ENCODE measurements at regions not wholly inside any gene's neighbourhood (a gene's known extent, or its start where the extent isn't known, plus 50 kb on each side); places are given as distances from the start of the nearest gene placed in this dataset.

DNA sequence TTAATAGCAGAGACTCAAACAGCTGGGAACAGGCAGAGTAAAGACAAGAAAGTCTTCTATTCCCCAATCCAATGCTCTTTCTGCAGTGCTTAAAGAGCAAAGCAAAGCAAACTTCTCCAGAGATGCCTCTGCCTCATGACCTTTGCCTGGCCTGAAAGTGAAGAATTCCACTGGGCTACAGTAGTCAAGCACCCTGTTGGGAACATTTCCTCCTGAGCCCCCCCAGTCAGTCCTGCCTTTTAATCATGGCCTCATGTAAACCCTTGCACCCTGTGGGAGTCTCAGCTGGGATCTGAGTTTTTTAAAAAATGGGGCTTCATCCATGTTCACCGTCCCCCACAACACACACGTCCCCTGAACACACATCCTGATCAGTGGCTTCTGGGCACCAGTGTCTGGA is 62.7 kb upstream of the TSPAN11 start:
- ATAC-seq (ENCODE audit: low read depth) (no peak), DNase-seq (no peak)
- H4K20me1 ChIP-seq (ENCODE audit: control insufficient read depth, insufficient read depth, low read length, poor library complexity, severe bottlenecking) = no peaks in the 10 kb centered on the region
- ChIA-PET CTCF (interaction anchor here (1.1 kb wide), 1 partner anchor 17 kb away, joined by 4 read pairs; no protein-coding TSS in a partner anchor), POLR2A (no interaction called here)
- H3K4me3 ChIP-seq (ENCODE audit: control extremely low read depth in 1 of 5, extremely low read depth in 1 of 5, insufficient read depth in 1 of 5, low read depth in 2 of 5, low read length in 4 of 5) = no peak overlapping the region
- WGBS (ENCODE audit: insufficient coverage) = 67% methylated on average over 1 of the region's 2 CpGs
- no peak overlapping the region for H3K9ac ChIP-seq (ENCODE audit: low read length)
- Mint-ChIP-seq H3K4me3 (no peak overlapping the region), H3K27ac (no peak overlapping the region), H3K27me3 (peaks cover 23% of the 10 kb centered on the region), H3K4me1 (no peaks in the 10 kb centered on the region), H3K9me3 (ENCODE audit: insufficient read depth) (no peaks in the 10 kb centered on the region)
- no peak overlapping the region for H3K27ac ChIP-seq (ENCODE audit: low read length in 2 of 2)
- no peak for TF ChIP-seq EZH2 (IDR thresholded peaks at IDR 0.05; ENCODE audit: borderline replicate concordance, insufficient read depth, low read depth, low read length, poor library complexity, severe bottlenecking)
- TF ChIP-seq, protein P1, sequence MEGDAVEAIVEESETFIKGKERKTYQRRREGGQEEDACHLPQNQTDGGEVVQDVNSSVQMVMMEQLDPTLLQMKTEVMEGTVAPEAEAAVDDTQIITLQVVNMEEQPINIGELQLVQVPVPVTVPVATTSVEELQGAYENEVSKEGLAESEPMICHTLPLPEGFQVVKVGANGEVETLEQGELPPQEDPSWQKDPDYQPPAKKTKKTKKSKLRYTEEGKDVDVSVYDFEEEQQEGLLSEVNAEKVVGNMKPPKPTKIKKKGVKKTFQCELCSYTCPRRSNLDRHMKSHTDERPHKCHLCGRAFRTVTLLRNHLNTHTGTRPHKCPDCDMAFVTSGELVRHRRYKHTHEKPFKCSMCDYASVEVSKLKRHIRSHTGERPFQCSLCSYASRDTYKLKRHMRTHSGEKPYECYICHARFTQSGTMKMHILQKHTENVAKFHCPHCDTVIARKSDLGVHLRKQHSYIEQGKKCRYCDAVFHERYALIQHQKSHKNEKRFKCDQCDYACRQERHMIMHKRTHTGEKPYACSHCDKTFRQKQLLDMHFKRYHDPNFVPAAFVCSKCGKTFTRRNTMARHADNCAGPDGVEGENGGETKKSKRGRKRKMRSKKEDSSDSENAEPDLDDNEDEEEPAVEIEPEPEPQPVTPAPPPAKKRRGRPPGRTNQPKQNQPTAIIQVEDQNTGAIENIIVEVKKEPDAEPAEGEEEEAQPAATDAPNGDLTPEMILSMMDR (IDR thresholded peaks at IDR 0.05) = no peak
- no peaks in the 10 kb centered on the region for H3K36me3 ChIP-seq (replicated peaks in 1 of 2; ENCODE audit: control extremely low read depth in 1 of 2, control insufficient read depth in 1 of 2, extremely low read depth in 1 of 2, insufficient read depth in 2 of 2, low read length in 1 of 2)
- H2AFZ ChIP-seq (ENCODE audit: insufficient read depth, low read depth, low read length, poor library complexity, severe bottlenecking) = no peak overlapping the region
- no peaks in the 10 kb centered on the region for H3K79me2 ChIP-seq (ENCODE audit: control insufficient read depth, insufficient read depth, low read length)
- H3K4me2 ChIP-seq (replicated peaks; ENCODE audit: low read depth, low read length, poor library complexity, severe bottlenecking) = no peak overlapping the region
- no peaks in the 10 kb centered on the region for H3K4me1 ChIP-seq (ENCODE audit: control insufficient read depth in 2 of 2, insufficient read depth in 2 of 2, low read length in 2 of 2)
- intact Hi-C loops (cut with micrococcal nuclease) = no loop called here
- H3K9me3 ChIP-seq (ENCODE audit: control extremely low read depth in 1 of 3, control insufficient read depth in 2 of 3, insufficient read depth in 1 of 3, low read length in 2 of 3) = peaks cover 0 to 3% (median 0%) of the 10 kb centered on the region in 3 donors
- H3K27me3 ChIP-seq (replicated peaks in 1 of 4; ENCODE audit: control extremely low read depth in 1 of 4, control insufficient read depth in 3 of 4, insufficient read depth in 4 of 4, low read length in 3 of 4) = peaks cover 0 to 4% (median 0%) of the 10 kb centered on the region in 4 experiments

DNA sequence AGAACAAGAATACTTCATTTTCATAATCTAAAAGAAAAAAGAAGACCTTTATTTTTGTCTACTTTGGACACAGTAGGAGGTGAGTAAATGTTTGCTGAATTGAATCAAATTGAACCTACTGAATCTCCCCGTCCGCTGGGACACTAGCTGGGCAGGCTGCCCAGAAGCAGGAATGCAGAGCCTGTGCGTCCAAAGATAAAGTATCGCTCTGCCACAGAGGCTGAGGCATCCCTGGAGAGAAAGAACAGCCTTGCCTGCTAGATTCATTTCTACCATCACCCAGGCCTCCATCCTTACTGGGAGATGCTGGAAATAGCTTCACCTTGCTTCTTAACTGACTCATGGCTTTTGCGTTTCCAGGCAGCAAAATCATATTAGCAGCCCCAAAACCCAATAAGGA is 64.1 kb upstream of the TSPAN11 start:
- H3K36me3 ChIP-seq (replicated peaks in 1 of 2; ENCODE audit: control extremely low read depth in 1 of 2, control insufficient read depth in 1 of 2, extremely low read depth in 1 of 2, insufficient read depth in 2 of 2, low read length in 1 of 2) = no peaks in the 10 kb centered on the region
- H3K27me3 Mint-ChIP-seq = peaks cover 23% of the 10 kb centered on the region
- H3K4me3 Mint-ChIP-seq = no peak overlapping the region
- ChIA-PET CTCF (interaction anchor here (1.7 kb wide), 1 partner anchor 11 kb away, joined by 6 read pairs; no protein-coding TSS in a partner anchor), POLR2A (no interaction called here)
- WGBS (ENCODE audit: insufficient coverage) = 96% methylated on average over 5 of the region's 5 CpGs
- H3K27me3 ChIP-seq (replicated peaks in 1 of 4; ENCODE audit: control extremely low read depth in 1 of 4, control insufficient read depth in 3 of 4, insufficient read depth in 4 of 4, low read length in 3 of 4) = no peaks in the 10 kb centered on the region
- peaks cover 0 to 3% (median 0%) of the 10 kb centered on the region in 3 donors for H3K9me3 ChIP-seq (ENCODE audit: control extremely low read depth in 1 of 3, control insufficient read depth in 2 of 3, insufficient read depth in 1 of 3, low read length in 2 of 3)
- intact Hi-C loops (cut with micrococcal nuclease) = no loop called here
- no peak overlapping the region for H3K4me3 ChIP-seq (ENCODE audit: control extremely low read depth in 1 of 5, extremely low read depth in 1 of 5, insufficient read depth in 1 of 5, low read depth in 2 of 5, low read length in 4 of 5)
- no peaks in the 10 kb centered on the region for H3K9me3 Mint-ChIP-seq (ENCODE audit: insufficient read depth)
- no peak overlapping the region for H2AFZ ChIP-seq (ENCODE audit: insufficient read depth, low read depth, low read length, poor library complexity, severe bottlenecking)
- no peak overlapping the region for H3K27ac ChIP-seq (ENCODE audit: low read length in 2 of 2)
- H3K9ac ChIP-seq (ENCODE audit: low read length) = no peak overlapping the region
- no peaks in the 10 kb centered on the region for H4K20me1 ChIP-seq (ENCODE audit: control insufficient read depth, insufficient read depth, low read length, poor library complexity, severe bottlenecking)
- H3K4me1 Mint-ChIP-seq = no peaks in the 10 kb centered on the region
- ATAC-seq (ENCODE audit: low read depth) = no peak
- no peak overlapping the region for H3K4me2 ChIP-seq (replicated peaks; ENCODE audit: low read depth, low read length, poor library complexity, severe bottlenecking)
- DNase-seq = no peak
- H3K27ac Mint-ChIP-seq = no peak overlapping the region
- H3K79me2 ChIP-seq (ENCODE audit: control insufficient read depth, insufficient read depth, low read length) = no peaks in the 10 kb centered on the region
- no peaks in the 10 kb centered on the region for H3K4me1 ChIP-seq (ENCODE audit: control insufficient read depth in 2 of 2, insufficient read depth in 2 of 2, low read length in 2 of 2)
- TF ChIP-seq, protein P1 (IDR thresholded peaks at IDR 0.05) = no peak
- TF ChIP-seq EZH2 (IDR thresholded peaks at IDR 0.05; ENCODE audit: borderline replicate concordance, insufficient read depth, low read depth, low read length, poor library complexity, severe bottlenecking) = no peak

Measured in B cell (primary cell).